ENCODE measurements at regions not wholly inside any gene's neighbourhood (a gene's known extent, or its start where the extent isn't known, plus 50 kb on each side); places are given as distances from the start of the nearest gene placed in this dataset.
"Not testable (repeated sequence)": the region's sequence is repeated elsewhere in the genome, so short reads cannot be mapped to it uniquely, and the experiment has no call there.

DNA sequence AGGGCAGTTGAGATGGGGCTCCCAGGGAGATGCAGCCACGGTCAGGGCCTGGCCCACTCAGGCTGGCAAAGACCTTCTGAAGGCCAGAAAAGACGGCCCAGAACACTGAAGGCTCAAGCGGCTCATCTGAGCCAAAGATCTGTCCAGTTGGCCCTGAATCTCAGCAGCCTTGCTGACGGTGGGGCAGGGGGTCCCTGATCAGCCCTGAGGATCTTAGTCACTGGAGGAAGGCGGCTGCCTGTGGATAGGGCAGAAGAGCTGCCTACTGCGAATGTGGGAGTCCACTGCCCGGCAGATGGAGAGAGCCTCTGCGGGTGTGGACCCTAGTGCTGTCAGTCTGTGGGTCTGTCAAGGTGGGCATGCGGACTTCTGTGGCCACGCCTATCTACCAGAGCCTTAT, 1738.2 kb downstream of the TP53TG3F start:
- Mint-ChIP-seq H3K27me3 (no peaks in the 10 kb centered on the region), H3K9me3 (peaks cover 45% of the 10 kb centered on the region), H3K4me1 (ENCODE audit: low read depth) (no peaks in the 10 kb centered on the region), H3K27ac (no peak overlapping the region), H3K4me3 (no peak overlapping the region), H3K36me3 (ENCODE audit: low read depth) (no peaks in the 10 kb centered on the region)
- no peak for DNase-seq

DNA sequence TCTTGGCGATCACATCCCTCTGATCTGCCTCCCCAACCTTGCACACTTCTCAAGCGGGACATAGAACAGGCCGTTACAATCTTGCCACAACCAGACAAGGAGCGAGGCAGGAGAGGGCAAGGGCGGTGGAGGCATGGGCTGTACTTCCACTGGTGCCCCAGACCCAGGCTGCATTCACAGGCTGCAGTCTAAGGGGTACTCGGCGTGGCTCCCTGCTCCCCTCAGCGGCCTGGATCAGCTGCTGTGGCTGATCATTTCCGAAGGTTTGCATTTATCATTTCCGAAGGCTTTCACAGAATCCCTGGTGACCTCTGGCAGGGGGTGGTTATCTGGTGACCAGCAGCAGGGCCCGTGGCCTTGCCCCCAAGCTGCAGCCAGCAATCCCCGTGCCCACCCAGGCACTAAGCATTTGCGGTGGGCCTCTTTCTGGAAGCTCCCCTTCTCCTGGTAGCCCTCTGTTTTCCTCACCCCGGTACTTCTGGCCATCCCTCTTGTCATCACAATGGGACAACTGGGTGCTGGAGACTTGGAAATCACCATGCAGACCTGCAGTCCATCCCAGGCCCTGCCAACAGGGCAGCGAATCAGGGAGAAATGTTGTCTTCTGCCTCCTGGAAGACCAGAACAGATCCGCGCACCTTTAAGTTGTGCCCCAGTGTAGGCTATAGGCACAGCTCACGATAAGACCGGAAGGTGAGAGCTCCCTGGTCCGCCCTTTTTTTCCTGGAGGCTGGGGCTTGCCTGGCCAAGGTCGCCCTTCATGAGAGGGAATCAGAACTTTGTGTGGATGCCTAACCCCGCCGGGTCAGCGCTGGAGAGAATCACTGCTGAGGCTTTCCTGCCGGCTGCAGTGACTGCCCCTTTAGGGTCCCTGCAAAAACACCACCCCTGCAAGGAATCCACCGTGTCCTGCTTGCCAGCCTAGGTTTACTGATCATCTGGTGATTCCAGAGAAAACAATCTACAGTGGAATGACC, 1739.1 kb downstream of the TP53TG3F start:
- H3K27me3 Mint-ChIP-seq = no peaks in the 10 kb centered on the region
- H3K4me3 Mint-ChIP-seq = no peak overlapping the region
- no peak overlapping the region for H3K27ac Mint-ChIP-seq
- H3K36me3 Mint-ChIP-seq (ENCODE audit: low read depth) = no peaks in the 10 kb centered on the region
- H3K9me3 Mint-ChIP-seq = peaks cover 45% of the 10 kb centered on the region
- DNase-seq = no peak
- H3K4me1 Mint-ChIP-seq (ENCODE audit: low read depth) = no peaks in the 10 kb centered on the region

DNA sequence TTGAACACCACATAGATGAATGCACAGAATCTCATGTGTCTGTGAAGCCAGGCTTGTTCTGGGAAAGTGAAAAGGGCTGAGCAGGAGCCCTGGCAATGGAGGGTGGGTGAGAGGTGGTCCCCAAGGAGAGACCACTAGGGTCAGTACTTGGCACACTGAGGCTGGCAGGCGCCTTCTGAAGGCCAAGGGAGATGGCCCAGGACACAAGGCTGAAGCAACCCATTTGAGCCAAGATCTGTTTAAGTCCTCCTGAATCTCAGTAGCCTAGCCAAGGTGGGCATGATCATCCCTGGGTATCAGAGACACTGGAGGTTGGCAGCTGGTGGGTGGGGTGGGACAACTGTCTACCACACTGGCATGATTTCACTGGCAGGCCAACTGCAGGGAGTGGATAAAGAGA, 1741.2 kb downstream of the TP53TG3F start:
- Mint-ChIP-seq H3K4me1 (ENCODE audit: low read depth) (no peaks in the 10 kb centered on the region), H3K27ac (no peak overlapping the region), H3K9me3 (peaks cover 36% of the 10 kb centered on the region), H3K36me3 (ENCODE audit: low read depth) (no peaks in the 10 kb centered on the region), H3K4me3 (no peak overlapping the region), H3K27me3 (no peaks in the 10 kb centered on the region)
- no peak for DNase-seq

DNA sequence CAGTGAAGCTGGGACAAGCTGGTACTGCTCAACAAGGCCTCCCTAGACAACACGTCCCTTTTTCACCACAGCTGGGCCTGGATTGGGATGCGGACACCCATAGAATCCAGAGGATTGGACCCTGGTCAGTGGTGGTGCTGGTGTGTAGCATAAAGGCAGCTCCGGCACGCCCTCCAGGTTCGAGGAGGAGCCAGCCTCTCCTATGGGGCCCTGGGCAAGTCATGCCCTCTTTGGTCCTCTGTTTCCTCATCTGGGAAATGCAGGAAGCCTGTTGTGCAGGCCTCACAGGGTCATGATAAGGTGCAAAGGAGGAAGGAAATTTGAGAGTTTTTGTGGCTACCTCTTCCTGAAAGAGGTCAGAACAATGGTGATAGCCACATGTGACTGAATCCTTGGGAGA, 1741.7 kb downstream of the TP53TG3F start:
- no peak for DNase-seq
- peaks cover 34% of the 10 kb centered on the region for H3K9me3 Mint-ChIP-seq
- H3K27ac Mint-ChIP-seq = no peak overlapping the region
- no peaks in the 10 kb centered on the region for H3K4me1 Mint-ChIP-seq (ENCODE audit: low read depth)
- no peak overlapping the region for H3K4me3 Mint-ChIP-seq
- no peaks in the 10 kb centered on the region for H3K27me3 Mint-ChIP-seq
- no peaks in the 10 kb centered on the region for H3K36me3 Mint-ChIP-seq (ENCODE audit: low read depth)

DNA sequence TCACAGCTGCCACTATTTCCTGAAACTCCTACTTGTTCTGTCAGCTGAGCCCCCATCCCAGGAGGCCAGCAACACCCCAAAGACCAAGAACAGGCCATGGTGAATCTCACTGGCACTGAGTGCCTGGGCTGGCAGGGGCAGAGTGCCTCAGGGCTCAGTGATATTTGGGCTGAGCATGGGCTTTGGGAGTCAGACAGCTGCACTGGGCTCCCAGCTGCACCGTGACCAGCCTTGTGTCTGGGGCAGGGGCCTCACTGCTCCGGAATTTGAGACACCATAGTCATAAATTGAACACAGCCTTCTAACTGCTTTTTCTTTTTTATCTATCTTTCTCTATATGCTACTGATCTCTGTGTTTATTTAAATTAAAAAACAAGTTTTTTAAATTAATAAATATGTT, 1744.2 kb downstream of the TP53TG3F start:
- Mint-ChIP-seq H3K36me3 (ENCODE audit: low read depth) (no peaks in the 10 kb centered on the region), H3K27me3 (no peaks in the 10 kb centered on the region), H3K4me3 (no peak overlapping the region), H3K27ac (no peak overlapping the region), H3K9me3 (peaks cover 27% of the 10 kb centered on the region), H3K4me1 (ENCODE audit: low read depth) (no peaks in the 10 kb centered on the region)
- no peak for DNase-seq

DNA sequence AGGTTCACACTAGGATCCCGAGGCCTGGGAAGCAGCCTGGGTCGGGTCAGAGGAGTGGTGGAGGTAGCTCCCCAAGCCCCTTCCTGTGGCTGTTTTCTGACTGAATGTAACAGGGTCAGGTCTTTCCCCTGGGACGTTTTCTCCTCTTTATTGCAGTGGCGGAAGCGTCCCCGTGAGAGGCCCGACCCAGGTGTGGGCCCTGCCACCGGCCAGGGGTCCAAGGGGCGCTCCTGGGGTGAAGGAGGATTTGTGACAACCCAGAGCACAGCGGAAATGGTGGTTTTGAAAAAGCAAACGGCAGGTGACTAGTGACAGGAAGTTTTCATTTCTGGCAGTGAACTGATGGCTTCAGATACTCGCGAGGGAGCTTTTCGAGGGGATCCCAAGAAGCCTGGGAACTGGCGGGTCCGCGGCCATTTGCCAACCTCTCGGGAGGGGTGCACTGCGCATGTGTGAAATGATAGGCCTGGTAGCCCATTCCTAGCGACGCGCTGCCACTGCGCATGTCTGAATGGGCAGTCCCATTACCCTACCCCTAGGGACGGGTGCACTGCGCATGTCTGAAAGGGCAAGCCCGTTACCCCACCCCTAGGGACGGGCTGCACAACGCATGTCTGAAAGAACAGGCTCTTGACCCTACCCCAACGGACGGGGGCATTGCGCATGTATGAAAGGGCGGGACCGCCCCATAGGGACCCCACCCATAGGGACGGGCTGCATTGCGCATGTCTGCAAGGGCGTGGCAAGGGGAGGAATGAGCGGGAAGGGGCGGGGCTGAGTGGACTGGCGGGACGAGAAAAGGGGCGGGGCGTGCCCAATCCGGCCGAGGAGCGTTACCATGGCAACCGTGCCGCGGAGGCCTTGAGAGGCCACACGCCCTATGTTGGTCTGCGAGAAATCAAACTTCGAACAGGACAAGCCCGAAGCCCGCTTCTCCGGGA, 1747.9 kb downstream of the TP53TG3F start:
- Mint-ChIP-seq H3K4me1 (ENCODE audit: low read depth) (no peaks in the 10 kb centered on the region), H3K27me3 (no peaks in the 10 kb centered on the region), H3K4me3 (no peak overlapping the region), H3K36me3 (ENCODE audit: low read depth) (no peaks in the 10 kb centered on the region), H3K9me3 (peaks cover 10% of the 10 kb centered on the region), H3K27ac (no peak overlapping the region)
- DNase-seq = no peak

DNA sequence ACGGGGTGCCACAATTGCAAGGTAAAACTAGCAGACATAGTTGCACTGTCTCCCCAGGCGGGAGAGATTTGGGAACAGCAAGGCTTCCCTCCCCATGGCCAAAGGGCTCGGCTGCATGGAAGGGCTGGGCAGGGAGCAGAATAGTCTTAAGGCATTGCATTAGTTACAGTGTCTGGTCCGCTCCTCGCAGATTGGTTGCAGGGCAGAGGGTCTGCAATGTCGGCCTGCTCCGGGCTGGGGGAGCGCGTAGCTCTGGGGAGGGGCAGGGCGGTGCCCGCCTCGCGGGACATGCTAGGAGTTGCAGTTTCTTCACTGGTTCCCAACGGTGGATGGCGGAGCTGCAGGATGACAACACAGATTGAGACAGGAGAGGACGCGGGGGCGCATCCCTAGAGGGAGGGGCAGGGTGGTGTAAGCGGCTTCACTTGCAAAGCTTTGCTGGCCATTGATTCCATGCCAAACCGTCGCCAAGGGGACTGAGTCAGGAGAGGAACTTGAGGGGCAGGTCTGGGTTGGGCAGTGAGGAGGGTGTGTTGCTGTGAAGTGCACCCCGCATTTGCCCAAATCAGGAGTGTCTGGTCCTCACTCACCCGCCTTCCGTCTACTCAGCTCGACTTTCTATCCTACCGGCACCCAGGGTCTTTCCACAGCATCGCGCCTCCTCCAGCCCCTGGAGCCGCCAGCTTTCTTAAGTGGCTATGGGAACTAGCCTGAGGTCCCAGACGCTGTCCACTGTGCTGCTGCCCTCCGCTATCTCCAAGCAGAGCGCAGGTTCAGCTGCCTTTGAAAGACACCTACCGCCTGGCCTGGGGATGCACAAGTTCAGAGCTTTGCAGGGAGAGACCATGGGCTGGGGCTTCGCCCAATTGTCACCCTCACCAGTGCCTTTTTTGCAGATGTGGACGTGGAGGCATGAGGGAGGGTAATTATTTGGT, 1748.9 kb downstream of the TP53TG3F start:
- no peak overlapping the region for H3K4me3 Mint-ChIP-seq

DNA sequence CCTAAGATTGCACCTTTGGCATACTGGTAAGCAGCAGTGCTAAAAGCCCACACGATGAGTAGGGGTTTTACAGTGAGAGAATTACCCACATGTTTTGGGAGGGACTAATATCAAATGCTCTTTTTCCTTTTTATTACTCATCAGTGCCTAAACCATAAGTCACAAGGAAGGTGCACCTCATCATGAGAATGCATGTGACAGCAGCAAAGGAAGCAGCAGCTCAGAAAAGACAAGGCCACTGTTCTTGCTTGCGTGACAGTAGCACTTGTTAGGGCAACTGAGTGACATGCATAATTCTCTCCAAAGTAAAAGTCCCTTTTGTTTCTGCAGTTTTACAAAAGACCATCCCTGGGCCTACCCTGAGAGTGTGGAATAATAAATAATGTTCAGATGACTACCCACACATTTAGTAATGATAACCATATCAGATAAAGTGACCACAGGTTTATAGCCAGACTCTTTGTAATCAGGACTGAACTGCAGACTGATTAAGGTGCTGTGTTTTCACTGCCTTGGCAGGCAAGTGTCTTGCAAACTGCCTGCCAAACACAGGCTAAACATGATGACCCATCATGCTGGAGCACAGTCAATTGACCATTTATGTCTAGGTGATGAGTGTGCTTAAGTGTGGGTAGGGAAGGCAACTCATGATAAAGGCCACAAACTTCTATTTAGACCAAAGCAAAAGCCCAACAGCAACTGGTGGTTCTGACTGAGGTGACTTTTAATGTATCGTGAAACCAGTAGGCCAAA, 1751.4 kb downstream of the TP53TG3F start:
- H3K27ac Mint-ChIP-seq = no peak overlapping the region
- H3K27me3 Mint-ChIP-seq = no peaks in the 10 kb centered on the region
- no peaks in the 10 kb centered on the region for H3K4me1 Mint-ChIP-seq (ENCODE audit: low read depth)
- peaks cover 12% of the 10 kb centered on the region for H3K9me3 Mint-ChIP-seq
- no peak overlapping the region for H3K4me3 Mint-ChIP-seq
- no peak for DNase-seq
- no peaks in the 10 kb centered on the region for H3K36me3 Mint-ChIP-seq (ENCODE audit: low read depth)

More for the DNA sequence above, 1748.9 kb downstream of the TP53TG3F start:
- no peak for DNase-seq
- no peaks in the 10 kb centered on the region for H3K36me3 Mint-ChIP-seq (ENCODE audit: low read depth)
- no peaks in the 10 kb centered on the region for H3K27me3 Mint-ChIP-seq
- peaks cover 10% of the 10 kb centered on the region for H3K9me3 Mint-ChIP-seq
- no peak overlapping the region for H3K27ac Mint-ChIP-seq
- H3K4me1 Mint-ChIP-seq (ENCODE audit: low read depth) = no peaks in the 10 kb centered on the region

DNA sequence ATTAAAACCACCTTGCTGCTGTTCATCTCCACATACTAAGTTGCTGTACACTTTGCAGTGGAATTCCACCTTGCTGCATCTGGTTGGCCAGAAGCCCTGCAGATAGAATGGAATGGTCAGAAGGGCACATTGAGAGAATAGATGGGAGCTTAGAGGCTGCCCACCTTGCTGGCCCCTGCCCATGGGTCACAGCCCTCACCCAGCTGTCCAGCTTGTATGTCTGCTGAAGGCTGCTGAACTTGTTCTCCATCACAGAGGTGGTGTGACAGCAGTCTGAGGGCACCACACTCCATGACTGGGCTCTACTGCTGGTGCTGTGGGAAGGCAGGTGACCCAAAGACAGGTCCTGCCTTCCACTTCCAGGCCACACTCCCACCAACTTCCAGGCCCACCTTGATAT, 1755.4 kb downstream of the TP53TG3F start:
- no peak for DNase-seq
- no peaks in the 10 kb centered on the region for H3K4me1 Mint-ChIP-seq (ENCODE audit: low read depth)
- H3K27ac Mint-ChIP-seq = no peak overlapping the region
- no peaks in the 10 kb centered on the region for H3K27me3 Mint-ChIP-seq
- no peaks in the 10 kb centered on the region for H3K36me3 Mint-ChIP-seq (ENCODE audit: low read depth)
- H3K4me3 Mint-ChIP-seq = no peak overlapping the region
- peaks cover 16% of the 10 kb centered on the region for H3K9me3 Mint-ChIP-seq

DNA sequence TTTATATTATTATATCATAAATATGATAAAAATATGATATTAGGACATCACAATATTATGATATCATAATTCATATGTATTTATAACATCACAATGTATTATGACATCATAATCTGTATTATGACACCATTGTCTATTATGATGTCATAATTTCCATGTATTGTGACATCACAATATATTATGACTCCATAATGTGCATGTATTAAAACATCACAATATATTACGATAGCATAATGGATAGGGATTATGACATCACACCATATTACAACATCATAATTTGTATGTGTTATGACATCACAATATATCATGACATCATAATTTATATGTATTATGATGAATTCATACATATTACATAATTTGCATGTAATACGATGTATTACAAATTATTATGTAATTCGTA, 1755.9 kb downstream of the TP53TG3F start:
- H3K9me3 Mint-ChIP-seq = peaks cover 13% of the 10 kb centered on the region
- H3K4me1 Mint-ChIP-seq (ENCODE audit: low read depth) = no peaks in the 10 kb centered on the region
- H3K4me3 Mint-ChIP-seq = no peak overlapping the region
- no peaks in the 10 kb centered on the region for H3K36me3 Mint-ChIP-seq (ENCODE audit: low read depth)
- H3K27ac Mint-ChIP-seq = no peak overlapping the region
- no peaks in the 10 kb centered on the region for H3K27me3 Mint-ChIP-seq
- DNase-seq = no peak

DNA sequence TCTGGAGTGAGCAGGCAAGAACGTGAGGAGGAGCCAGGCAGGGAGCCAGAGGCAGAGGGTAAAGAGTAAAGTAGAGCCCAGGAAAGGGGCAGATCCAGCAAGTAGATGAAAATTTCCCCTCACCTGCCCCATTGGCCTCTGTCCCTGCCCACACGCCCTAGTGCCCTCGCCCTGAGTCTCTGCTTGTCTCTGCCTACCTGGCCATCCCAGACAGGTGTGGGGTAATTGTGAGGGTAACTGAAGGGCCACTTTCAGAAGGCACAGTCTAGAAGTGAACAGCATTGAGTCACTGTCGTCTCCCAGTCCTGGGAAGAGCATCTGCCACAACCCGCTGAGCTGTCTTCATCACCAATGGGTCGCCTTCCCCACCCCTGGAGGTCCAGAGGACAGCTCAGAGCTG, 1756.8 kb downstream of the TP53TG3F start:
- not testable (repeated sequence) for H3K27ac Mint-ChIP-seq; H3K36me3 Mint-ChIP-seq (ENCODE audit: low read depth)

DNA sequence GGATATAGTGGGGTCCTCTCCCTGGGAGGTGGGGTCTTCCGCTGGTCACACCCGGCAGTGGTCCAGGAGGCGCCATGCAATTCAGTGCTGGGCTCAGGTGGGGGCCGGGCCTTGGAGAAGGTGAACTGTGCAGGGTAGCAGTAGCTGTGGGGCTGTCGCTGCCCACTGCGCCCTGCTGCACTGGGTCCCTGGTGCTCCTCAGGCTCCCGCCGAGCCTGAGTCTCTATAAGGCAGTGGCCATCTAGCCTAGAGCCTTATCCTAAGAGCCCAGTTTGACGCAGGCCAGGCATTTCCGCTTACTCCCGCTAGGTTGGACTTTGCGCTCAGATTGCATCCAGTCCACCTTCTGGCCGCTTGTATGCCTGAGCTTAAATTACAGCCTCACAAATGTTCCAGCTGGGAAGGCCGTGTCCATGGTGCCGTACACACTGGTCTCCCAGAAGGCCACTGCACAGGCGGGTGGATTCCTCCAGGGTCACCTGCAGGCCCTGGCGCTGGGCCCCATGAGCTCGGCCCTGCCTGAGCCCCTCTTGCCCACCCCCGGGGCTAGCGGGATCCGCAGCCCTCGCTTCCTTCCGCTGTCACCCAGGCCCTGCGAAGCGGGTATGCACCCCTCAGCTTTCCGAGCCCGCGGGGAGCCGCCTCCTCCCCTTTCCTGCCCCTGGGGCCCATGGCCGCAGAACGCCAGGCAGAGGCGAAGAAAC, 1762.2 kb downstream of the TP53TG3F start:
- Mint-ChIP-seq H3K27ac (no peak overlapping the region), H3K27me3 (no peaks in the 10 kb centered on the region), H3K9me3 (peaks cover 23% of the 10 kb centered on the region), H3K4me3 (no peak overlapping the region), H3K36me3 (ENCODE audit: low read depth) (no peaks in the 10 kb centered on the region), H3K4me1 (ENCODE audit: low read depth) (no peaks in the 10 kb centered on the region)
- no peak for DNase-seq

More for the DNA sequence above, 1756.8 kb downstream of the TP53TG3F start:
- not testable (repeated sequence) for DNase-seq; H3K27me3 Mint-ChIP-seq; H3K4me3 Mint-ChIP-seq; H3K4me1 Mint-ChIP-seq (ENCODE audit: low read depth)
- peaks cover 16% of the 10 kb centered on the region for H3K9me3 Mint-ChIP-seq

DNA sequence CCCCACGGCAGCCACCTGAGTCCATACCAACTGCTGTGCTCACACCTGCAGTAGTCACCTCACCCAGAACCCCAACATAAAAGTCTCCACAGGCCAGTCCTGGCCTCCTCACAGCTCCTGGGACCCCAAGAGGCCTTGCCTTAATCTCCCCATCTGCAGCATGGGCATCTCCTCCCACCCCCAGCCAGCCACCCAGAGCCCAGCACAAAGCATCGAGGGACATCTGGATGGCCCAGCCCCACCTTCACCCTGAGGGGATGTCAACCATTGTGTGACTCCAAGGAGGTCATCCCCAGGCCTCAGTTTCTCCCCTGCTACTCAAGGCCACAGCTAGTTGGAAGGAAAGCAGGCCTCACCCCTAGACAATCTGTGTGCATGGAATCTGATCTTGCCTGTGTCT, 1775.3 kb downstream of the TP53TG3F start:
- Mint-ChIP-seq H3K4me3 (no peak overlapping the region), H3K27me3 (no peaks in the 10 kb centered on the region), H3K4me1 (ENCODE audit: low read depth) (no peaks in the 10 kb centered on the region), H3K36me3 (ENCODE audit: low read depth) (no peaks in the 10 kb centered on the region), H3K27ac (no peak overlapping the region), H3K9me3 (peaks cover 27% of the 10 kb centered on the region)
- DNase-seq = no peak
